ENCODE measurements at regions not wholly inside any gene's neighbourhood (a gene's known extent, or its start where the extent isn't known, plus 50 kb on each side); places are given as distances from the start of the nearest gene placed in this dataset.

DNA sequence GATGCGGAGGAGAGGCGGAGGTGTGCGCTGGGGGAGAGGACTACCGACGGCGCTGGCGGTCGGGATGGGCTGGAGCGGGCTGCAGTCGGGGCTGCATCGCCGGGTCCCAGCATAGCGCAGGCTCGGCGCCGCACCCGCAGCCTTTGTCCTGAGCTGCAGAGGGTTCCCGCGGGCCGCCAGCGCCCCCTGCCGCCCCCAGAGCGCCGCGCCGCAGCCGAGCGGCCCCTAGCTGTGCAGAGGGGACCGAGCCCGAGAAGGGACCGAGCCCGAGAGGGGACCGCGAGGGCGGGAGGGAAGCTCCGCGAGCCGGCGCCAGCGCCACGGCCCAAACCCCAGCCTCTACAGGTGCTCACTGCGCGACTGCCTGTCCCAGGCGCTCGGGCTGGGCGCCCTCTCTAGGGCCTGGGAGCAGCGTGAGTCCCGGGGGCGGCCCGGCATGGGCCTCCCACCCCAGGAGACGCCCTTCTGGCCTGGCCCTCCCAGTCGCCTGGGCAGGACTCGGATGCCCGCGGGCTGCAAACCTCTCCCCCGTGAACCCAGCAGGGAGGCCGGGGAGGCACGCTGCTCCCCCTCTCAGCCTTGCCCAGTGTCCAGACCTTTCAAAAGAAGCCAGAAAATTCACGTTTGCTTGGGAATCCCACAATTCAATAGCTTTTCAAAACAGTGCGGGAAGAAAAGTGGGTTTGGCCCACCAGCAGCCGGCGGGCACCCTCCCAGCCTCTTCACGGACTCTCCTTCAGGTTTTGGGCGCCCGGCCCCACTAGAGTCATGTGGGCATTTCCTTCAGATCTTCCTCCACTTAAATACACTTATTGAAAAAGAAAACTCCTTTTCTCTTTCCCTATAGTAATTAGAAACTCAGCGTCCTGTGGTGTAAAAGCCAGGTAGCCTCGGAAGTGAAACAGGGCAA, 134.7 kb downstream of the TPRA1 start:
- no peak overlapping the region for H3K9ac ChIP-seq (ENCODE audit: low read length)
- peak overlapping the region; percentile 32 to 54 for H3K4me3 ChIP-seq (replicated peaks in 1 of 2; ENCODE audit: low read depth in 1 of 2, low read length in 2 of 2)
- intact Hi-C loops (cut with micrococcal nuclease), result loop anchor here (1.0 to 10.0 kb wide), 5 partner anchors 81 to 776 kb away; partner anchors contain the start of gene PLXNA1
- RAD21 ChIA-PET (ENCODE audit: low non-redundant PET in 1 of 2, low total read pairs in 2 of 2, uncharacterized antibody in 2 of 2, unreplicated experiment in 2 of 2), result interaction anchor here (0.5 to 1.4 kb wide), 9 partner anchors 47 to 473 kb away, joined by 3 to 8 read pairs (median 3); partner anchors contain the start of gene PLXNA1 (in 1 of the 2)
- H3K27me3 ChIP-seq (ENCODE audit: insufficient read depth, low read length), result no peaks in the 10 kb centered on the region
- ATAC-seq (peak; percentile 99), DNase-seq (ENCODE audit: low read depth, low spot score) (peak; percentile 34)
- no TSS peak for BruUV-seq (replicated peaks)
- POLR2A ChIA-PET, result no interaction called here
- TF ChIP-seq ZFX (IDR thresholded peaks at IDR 0.05) (peak; percentile 29; the same call in 1 of the 2 replicates), POLR2A (IDR thresholded peaks at IDR 0.05; ENCODE audit: borderline replicate concordance, extremely low read depth, insufficient read depth, insufficient read length) (no peak), CBX3 (IDR thresholded peaks at IDR 0.05; ENCODE audit: low read depth) (no peak), EZH2phosphoT487 (IDR thresholded peaks at IDR 0.05; ENCODE audit: borderline replicate concordance) (no peak), RAD21 (IDR thresholded peaks at IDR 0.05; ENCODE audit: low read depth) (peak; percentile 97), TCF7L2 (IDR thresholded peaks at IDR 0.05; ENCODE audit: borderline replicate concordance, extremely low read depth, insufficient read depth, insufficient read length) (no peak), YY1 (IDR thresholded peaks at IDR 0.05; ENCODE audit: extremely low read depth, insufficient replicate concordance, low read depth, low read length) (no peak), JUND (IDR thresholded peaks at IDR 0.05) (no peak), CEBPB (IDR thresholded peaks at IDR 0.05; ENCODE audit: low read depth) (no peak), SP1 (IDR thresholded peaks at IDR 0.05; ENCODE audit: low read depth) (no peak), ZNF274 (IDR thresholded peaks at IDR 0.05; ENCODE audit: low read depth, low read length) (no peak), SRF (IDR thresholded peaks at IDR 0.05; ENCODE audit: low read depth) (no peak), FOSL1 (IDR thresholded peaks at IDR 0.05; ENCODE audit: low read depth) (no peak), SIN3A (IDR thresholded peaks at IDR 0.05; ENCODE audit: low read depth) (no peak), ELF1 (IDR thresholded peaks at IDR 0.05; ENCODE audit: borderline replicate concordance, low read depth) (no peak), EGR1 (IDR thresholded peaks at IDR 0.05; ENCODE audit: low read depth) (no peak)
- TF ChIP-seq, protein P1, sequence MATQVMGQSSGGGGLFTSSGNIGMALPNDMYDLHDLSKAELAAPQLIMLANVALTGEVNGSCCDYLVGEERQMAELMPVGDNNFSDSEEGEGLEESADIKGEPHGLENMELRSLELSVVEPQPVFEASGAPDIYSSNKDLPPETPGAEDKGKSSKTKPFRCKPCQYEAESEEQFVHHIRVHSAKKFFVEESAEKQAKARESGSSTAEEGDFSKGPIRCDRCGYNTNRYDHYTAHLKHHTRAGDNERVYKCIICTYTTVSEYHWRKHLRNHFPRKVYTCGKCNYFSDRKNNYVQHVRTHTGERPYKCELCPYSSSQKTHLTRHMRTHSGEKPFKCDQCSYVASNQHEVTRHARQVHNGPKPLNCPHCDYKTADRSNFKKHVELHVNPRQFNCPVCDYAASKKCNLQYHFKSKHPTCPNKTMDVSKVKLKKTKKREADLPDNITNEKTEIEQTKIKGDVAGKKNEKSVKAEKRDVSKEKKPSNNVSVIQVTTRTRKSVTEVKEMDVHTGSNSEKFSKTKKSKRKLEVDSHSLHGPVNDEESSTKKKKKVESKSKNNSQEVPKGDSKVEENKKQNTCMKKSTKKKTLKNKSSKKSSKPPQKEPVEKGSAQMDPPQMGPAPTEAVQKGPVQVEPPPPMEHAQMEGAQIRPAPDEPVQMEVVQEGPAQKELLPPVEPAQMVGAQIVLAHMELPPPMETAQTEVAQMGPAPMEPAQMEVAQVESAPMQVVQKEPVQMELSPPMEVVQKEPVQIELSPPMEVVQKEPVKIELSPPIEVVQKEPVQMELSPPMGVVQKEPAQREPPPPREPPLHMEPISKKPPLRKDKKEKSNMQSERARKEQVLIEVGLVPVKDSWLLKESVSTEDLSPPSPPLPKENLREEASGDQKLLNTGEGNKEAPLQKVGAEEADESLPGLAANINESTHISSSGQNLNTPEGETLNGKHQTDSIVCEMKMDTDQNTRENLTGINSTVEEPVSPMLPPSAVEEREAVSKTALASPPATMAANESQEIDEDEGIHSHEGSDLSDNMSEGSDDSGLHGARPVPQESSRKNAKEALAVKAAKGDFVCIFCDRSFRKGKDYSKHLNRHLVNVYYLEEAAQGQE (IDR thresholded peaks at IDR 0.05; ENCODE audit: low read depth), result no peak
- TF ChIP-seq, protein P2, sequence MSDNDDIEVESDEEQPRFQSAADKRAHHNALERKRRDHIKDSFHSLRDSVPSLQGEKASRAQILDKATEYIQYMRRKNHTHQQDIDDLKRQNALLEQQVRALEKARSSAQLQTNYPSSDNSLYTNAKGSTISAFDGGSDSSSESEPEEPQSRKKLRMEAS (IDR thresholded peaks at IDR 0.05), result no peak
- TF ChIP-seq, protein P3, sequence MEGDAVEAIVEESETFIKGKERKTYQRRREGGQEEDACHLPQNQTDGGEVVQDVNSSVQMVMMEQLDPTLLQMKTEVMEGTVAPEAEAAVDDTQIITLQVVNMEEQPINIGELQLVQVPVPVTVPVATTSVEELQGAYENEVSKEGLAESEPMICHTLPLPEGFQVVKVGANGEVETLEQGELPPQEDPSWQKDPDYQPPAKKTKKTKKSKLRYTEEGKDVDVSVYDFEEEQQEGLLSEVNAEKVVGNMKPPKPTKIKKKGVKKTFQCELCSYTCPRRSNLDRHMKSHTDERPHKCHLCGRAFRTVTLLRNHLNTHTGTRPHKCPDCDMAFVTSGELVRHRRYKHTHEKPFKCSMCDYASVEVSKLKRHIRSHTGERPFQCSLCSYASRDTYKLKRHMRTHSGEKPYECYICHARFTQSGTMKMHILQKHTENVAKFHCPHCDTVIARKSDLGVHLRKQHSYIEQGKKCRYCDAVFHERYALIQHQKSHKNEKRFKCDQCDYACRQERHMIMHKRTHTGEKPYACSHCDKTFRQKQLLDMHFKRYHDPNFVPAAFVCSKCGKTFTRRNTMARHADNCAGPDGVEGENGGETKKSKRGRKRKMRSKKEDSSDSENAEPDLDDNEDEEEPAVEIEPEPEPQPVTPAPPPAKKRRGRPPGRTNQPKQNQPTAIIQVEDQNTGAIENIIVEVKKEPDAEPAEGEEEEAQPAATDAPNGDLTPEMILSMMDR (IDR thresholded peaks at IDR 0.05 in 2 of 3, conservative IDR thresholded peaks at IDR 0.05 in 1 of 3; ENCODE audit: borderline replicate concordance in 1 of 3, insufficient read depth in 1 of 3, low read depth in 2 of 3, low read length in 2 of 3), result peak; percentile 84 to 99 (median 97)
- H3K9me2 ChIP-seq (ENCODE audit: insufficient read depth), result no peaks in the 10 kb centered on the region
- no peaks in the 10 kb centered on the region for H3K79me2 ChIP-seq (ENCODE audit: insufficient read depth, low read length)
- H3K36me3 ChIP-seq (ENCODE audit: control insufficient read depth in 1 of 2, insufficient read depth in 2 of 2, low read length in 2 of 2), result no peaks in the 10 kb centered on the region
- H3K4me1 ChIP-seq (ENCODE audit: control insufficient read depth in 1 of 2, insufficient read depth in 2 of 2, low read length in 2 of 2), result peaks cover 0 to 13% of the 10 kb centered on the region in 2 experiments; a peak in 1 of 4 replicates
- H3K4me2 ChIP-seq (ENCODE audit: low read length), result peak overlapping the region; percentile 80
- peak overlapping the region; percentile 70 for H2AFZ ChIP-seq (ENCODE audit: low read depth, low read length, poor library complexity, severe bottlenecking)
- H4K20me1 ChIP-seq (ENCODE audit: insufficient read depth), result no peaks in the 10 kb centered on the region
- H3K27ac ChIP-seq (ENCODE audit: low read depth, low read length), result no peak overlapping the region; the same call in 1 of the 2 replicates
- no peaks in the 10 kb centered on the region for H3K9me3 ChIP-seq (ENCODE audit: control insufficient read depth in 1 of 2, insufficient read depth in 1 of 2, low read depth in 1 of 2, low read length in 2 of 2)
- CTCF ChIA-PET, result interaction anchor here (0.6 to 2.1 kb wide), 24 partner anchors 8 to 933 kb away, joined by 3 to 16 read pairs (median 4); partner anchors contain the start of gene PLXNA1

Measured in HCT116 (cell line).